SK-N-SH treated with all-trans-retinoic acid at 6 μM for 48 hours (cell line): ENCODE measurements at regions not wholly inside any gene's neighbourhood (a gene's known extent, or its start where the extent isn't known, plus 50 kb on each side); places are given as distances from the start of the nearest gene placed in this dataset.

Source experiments
- POU6F1 ChIP-seq: fragments of 250-450 bp; sonication (Bioruptor Pico); IDR thresholded peaks from 2 replicates; pipeline ENCODE4 v1.8.0; 2021; ENCODE audit warnings: low read depth, mild to moderate bottlenecking, moderate library complexity, borderline replicate concordance
- RARB ChIP-seq: fragments of 250-450 bp; sonication (Bioruptor Pico); IDR thresholded peaks from 2 replicates; pipeline ENCODE4 v1.8.0; 2021; ENCODE audit warnings: mild to moderate bottlenecking, moderate library complexity
- TCF4 ChIP-seq: fragments of 250-450 bp; sonication (Bioruptor Pico); IDR thresholded peaks from 2 replicates; pipeline ENCODE4 v1.8.0; 2021; ENCODE audit warnings: mild to moderate bottlenecking, moderate library complexity, borderline replicate concordance
- ZFP3 ChIP-seq: fragments of 250-450 bp; sonication (Bioruptor Pico); IDR thresholded peaks from 2 replicates; pipeline ENCODE4 v1.5.0; 2020; ENCODE audit warnings: mild to moderate bottlenecking, moderate library complexity
- ZNF565 ChIP-seq: fragments of 450-650 bp; formaldehyde crosslinking; conservative IDR thresholded peaks from 2 replicates; pipeline ENCODE4 v1.5.0; 2020; ENCODE audit warnings: low read depth, mild to moderate bottlenecking, moderate library complexity
- ZNF8 ChIP-seq: fragments of 450-650 bp; formaldehyde crosslinking; IDR thresholded peaks from 2 replicates; pipeline ENCODE4 v1.5.0; 2020; ENCODE audit warnings: mild to moderate bottlenecking, moderate library complexity
- TF ChIP-seq, protein P1 (sequence below): fragments of 250-450 bp; sonication (Bioruptor Pico); IDR thresholded peaks from 2 replicates; pipeline ENCODE4 v1.8.0; 2020; ENCODE audit warnings: mild to moderate bottlenecking, moderate library complexity, borderline replicate concordance

GRCh38 chr7:29647020-29647654, 83.5 kb downstream of the PRR15 start:
- TF ChIP-seq, protein P1, sequence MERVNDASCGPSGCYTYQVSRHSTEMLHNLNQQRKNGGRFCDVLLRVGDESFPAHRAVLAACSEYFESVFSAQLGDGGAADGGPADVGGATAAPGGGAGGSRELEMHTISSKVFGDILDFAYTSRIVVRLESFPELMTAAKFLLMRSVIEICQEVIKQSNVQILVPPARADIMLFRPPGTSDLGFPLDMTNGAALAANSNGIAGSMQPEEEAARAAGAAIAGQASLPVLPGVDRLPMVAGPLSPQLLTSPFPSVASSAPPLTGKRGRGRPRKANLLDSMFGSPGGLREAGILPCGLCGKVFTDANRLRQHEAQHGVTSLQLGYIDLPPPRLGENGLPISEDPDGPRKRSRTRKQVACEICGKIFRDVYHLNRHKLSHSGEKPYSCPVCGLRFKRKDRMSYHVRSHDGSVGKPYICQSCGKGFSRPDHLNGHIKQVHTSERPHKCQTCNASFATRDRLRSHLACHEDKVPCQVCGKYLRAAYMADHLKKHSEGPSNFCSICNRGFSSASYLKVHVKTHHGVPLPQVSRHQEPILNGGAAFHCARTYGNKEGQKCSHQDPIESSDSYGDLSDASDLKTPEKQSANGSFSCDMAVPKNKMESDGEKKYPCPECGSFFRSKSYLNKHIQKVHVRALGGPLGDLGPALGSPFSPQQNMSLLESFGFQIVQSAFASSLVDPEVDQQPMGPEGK, result no peak
- TF ChIP-seq POU6F1 (CRISPR knock-in tag) (no peak), ZNF565 (CRISPR knock-in tag) (no peak), RARB (no peak), ZFP3 (CRISPR knock-in tag) (no peak), ZNF8 (CRISPR knock-in tag) (no peak), TCF4 (CRISPR knock-in tag) (no peak)
